ENCODE measurements at regions not wholly inside any gene's neighbourhood (a gene's known extent, or its start where the extent isn't known, plus 50 kb on each side); places are given as distances from the start of the nearest gene placed in this dataset.

DNA sequence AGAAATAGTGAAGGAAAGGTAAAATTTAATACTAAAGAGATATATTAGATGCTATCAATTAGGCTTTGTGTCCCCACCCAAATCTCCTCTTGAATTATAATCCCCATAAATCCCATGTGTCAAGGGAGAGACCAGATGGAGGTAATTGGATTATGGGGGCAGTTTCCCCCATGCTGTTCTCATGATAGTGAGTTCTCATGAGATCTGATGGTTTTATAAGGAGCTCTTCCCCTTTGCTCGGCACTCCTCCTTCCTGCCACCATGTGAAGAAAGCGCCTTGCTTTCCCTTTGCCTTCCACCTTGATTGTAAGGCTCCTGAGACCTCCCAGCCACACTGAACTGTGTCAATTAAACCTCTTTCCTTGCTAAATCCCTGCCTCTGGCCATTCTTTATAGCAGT, 697.0 kb upstream of the RGMB start:
- no peak for DNase-seq

DNA sequence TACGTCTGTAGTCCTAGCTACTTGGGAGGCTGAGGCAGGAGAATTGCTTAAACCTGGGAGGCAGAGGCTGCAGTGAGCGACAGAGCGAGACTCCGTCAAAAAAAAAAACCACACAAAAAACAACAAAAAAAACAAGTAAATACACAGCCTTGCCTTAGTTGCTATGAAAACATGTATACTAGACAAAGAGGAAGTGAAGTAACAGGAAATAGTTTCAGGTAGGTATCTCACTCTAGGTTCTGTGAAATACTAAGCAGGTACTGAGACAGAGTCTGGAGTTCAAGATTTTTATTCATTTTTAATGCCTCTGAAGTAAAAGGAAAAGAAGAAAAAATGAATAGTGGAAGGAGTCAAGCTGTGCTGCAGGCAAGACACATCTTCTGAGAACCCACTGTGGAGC, 687.9 kb upstream of the RGMB start:
- DNase-seq: no peak

DNA sequence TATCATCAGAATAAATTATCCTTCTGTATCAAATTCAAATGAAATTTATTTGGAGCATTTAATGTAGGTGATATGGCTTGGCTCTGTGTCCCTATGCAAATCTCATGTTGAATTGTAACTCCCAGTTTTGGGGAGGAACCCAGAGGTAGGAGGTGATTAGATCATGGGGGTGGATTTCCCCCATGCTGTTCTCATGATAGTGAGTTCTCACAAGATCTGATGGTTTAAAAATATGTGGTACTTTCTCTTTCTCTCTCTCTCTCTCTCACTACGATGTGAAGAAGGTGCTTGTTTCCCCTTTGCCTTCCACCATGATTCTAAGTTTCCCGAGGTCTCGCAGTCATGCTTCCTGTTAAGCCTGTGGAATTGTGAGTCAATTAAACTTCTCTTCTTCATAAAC, 678.4 kb upstream of the RGMB start:
- no peak for DNase-seq

DNA sequence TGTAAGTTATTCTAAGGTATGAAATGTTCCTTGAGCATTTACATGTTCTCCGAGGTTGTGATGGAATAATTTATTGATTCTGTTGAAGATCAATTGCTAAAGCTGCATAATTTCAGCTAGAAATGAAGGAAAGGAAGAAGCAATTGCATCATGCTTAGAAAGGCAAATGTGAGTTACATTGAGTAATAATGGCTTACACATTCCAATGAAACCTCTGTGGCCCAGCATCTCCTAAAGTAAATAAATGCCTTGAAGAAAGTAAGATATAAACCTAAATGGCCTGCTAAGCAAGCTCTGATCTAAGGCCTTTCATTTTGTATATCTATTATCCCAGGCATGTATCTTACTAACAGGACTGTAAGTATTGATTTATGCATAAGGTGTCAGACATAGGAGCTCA, 677.3 kb upstream of the RGMB start:
- DNase-seq: no peak

DNA sequence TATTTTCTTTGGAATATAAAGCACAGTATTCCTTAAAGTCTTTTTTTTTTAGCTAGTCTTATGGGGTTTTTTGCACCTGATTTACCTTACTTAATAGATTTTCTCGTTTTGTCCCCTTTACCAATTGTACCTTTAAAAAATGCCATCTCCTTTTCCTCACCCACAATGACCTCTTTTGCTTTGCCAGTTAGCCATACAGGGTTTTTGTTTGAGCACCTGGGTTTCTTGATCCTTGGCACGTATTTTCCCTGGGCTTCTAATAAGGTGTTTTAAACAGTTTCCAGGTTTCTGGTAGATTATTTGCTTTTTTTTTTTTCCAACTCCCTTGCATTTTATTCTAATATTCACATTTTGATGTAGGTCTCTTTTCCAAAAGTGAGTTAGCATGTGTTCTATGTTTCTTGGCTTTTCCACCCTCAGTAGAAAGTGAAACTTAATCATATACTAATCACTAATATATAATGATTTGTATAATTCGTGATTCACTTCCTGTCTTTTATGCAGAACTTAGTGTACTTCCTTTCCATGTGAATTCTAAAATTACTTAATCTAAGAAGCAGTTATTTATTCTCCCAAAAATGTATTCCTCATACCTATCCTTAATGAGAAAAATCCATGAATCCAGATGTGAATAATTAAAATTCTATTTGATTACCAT, 673.9 kb upstream of the RGMB start:
- no peak for DNase-seq

DNA sequence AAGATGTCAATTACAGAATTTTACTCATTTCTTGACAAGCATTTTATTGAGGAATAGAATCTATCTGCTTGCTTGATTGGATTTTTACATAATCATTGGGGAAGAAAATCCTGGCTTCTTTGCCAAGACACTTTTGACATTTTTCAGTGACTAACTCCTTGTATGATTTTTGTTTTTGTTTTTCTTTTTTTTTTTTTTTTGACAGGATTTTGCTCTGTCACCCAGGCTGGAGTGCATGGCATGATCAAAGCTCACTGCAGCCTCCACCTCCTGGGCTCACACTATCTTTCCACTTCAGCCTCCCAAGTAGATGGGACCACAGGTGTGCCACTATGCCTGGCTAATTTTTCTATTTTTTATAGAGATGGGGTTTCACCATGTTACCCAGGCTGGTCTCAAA, 672.3 kb upstream of the RGMB start:
- no peak for DNase-seq

DNA sequence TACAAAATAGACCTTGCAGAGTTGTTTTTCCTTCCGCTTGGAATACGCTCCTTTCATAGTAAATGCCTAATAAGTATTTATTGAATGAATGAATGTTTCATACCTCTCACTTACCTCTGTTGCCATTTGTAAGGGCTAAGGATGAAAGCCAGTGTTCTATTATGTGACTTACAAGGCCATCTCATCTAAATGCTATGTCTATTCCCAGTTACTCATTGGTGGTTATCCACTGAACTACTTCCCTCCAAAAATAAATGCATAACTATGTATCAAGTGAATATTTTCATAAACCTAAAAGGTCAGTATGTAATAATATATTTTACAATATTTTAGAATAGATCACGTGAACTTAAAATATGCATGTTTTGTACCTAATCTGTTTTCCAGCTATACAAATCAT, 670.5 kb upstream of the RGMB start:
- no peak for DNase-seq

DNA sequence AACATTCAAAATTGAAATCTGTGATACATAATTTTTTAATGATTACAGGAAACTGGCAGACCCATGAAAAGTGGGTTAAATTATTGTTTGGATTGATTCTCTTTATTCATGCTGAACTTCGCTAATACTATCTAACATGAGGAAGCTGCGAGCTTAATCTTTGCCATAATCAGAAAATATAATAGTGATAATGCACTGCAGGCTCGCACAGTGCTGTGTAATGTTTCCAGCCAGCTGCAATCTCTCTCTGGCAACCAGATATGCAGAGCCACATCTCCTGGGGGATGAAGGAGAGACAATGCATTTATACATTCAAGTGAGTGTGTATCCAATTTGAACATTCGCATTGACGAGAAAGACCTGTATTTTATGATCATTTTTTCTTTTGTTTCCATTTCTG, 669.7 kb upstream of the RGMB start:
- no peak for DNase-seq

DNA sequence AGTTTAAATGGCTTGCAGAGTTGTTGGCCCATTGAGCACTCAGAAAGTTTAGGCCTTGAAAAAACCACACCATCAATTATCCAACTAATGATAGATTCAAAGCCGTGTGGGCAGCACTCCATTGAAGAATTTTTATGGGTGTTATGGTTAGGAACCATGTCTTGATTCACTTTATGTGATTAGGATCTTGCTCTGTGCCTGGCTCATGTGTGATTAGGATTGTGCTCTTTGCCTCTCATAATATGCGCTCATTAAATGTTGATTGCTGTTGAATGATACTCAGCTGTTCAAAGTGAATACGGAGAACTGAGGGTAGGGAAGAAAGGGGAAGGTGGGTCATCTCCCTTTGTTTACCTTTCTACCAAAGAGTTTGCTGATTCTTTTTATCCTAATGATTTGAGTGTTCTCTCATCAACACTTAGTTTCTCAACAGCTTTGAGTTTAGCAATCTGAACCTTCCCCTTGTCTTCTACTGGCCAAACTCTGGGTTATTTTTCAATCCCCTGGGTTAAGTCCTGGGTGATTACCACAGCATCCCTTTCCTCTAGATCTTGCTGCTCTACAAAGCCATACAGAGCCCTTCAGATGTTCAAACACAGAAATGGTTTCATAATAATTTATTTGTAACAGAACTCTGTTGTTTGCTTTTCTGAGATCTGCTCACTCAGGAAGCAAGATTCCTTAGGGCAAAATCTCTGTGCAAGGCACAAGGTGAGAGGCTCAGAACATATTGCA, 668.8 kb upstream of the RGMB start:
- DNase-seq: no peak

DNA sequence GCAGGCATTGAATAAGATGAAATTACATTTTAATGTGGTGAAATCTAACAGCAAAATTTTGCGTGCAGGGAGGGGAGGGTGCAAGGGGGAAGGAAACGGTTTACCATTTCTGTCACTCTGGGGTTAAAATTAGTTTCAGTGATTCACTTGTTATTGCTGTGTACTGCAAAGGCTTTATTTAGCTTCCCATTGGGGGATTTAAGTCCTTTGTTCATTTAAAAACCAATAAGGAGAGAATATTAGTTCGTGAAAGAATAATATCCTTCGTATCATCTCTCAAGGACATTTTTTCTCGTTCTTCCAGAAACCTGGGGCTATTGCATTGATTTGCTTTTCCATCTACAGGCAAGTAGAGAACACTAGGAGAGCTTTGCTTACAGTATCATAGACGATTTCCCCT, 667.8 kb upstream of the RGMB start:
- DNase-seq: no peak

DNA sequence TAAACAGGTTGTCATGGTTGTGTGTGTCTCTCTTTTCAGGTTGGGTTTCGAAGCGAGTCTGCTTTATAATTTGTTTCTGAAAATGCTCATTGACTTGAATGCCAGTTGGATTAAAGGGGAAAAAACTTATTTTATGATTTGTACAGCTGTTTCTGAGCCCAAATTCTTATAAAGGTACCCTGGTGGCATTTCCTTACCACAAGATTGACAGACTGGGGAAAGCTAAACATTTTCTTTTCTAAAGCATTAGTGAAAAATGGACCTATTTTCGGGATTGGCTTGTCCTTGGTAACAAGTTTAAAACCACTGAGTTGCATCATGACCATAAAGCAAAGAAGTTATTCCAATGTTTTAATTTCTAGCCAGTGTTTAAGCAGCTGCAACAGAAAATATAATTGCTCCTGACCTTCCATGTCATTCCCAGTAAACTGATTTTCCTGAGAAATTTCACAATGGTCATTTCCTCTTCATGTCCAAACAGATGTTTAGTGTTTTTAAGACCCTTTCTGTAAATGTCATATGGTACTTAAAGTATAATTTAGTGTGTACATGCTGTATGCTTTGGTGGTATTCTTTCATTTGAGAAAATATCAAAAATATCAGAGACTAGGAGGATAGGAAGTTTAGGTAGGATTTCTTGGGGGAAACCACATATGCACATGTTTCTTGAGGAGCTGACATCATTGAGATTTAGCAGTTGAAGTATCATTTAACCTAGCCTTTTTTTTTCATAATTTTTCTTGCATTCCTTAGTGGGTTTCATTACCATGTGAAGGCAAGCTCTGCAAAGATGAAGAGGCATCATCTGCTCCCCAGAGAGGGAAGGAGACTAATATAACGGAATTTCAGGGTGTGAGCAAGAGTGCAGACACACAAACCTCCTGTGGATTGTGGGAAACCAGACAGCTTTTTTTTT, 667.1 kb upstream of the RGMB start:
- DNase-seq: no peak

DNA sequence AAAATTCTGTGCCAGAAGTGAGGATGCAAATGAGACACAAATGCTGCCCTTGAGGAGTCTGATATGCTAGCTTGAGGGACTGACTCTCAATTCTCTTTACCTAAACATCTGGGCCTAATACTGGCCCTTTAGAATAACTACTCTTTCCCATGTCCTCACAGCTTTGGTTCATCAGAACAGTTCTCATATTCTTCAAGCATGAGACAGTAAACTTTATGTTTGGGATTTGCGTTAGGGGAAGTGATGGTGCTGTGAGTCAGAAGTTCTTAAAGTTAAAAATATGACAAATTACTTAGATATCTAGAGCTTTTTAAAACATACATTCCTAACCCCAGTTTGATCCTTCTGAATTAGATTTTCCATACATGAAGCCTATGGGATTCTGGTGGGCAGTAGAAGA, 665.0 kb upstream of the RGMB start:
- DNase-seq: no peak

DNA sequence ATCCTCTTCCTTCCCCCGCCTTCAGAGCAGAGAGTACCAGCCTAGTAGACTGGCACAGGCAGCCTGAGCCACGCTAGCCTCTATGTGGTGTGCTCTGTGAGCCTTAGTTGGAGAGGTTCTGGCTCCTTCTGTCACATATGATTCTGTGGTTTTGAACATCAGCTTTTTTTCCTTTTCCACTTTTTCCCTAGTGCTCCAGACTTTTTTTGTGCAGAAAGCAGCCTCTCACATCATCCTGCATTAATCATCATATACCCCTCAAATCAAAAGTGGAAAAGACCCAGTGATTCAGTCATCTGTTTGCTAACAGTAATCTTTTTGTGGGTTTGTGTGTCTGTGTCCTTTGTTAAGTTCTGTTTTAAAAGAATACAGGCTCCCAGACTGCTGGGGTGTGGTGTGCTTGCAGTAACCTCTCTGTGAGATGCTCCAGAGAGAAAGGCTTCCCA, 663.9 kb upstream of the RGMB start:
- DNase-seq: no peak

DNA sequence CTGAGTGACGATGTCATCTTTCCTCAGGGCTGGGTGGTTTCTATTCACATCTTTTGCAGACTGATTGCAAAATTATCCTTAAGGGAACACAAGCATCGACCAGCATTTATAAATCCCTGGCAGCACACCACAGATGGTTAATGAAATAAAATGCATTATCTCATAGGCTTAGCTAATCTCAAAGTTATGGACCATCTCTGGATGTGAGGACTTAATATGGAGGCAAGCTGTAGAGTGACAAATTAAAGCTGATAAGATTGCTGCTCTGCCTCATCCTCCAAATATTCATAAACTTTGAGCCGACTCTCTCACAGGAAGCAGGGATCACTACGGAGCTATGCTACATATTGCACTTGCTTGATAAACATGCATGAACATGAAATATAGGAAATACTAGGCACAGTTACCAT, 663.2 kb upstream of the RGMB start:
- no peak for DNase-seq

DNA sequence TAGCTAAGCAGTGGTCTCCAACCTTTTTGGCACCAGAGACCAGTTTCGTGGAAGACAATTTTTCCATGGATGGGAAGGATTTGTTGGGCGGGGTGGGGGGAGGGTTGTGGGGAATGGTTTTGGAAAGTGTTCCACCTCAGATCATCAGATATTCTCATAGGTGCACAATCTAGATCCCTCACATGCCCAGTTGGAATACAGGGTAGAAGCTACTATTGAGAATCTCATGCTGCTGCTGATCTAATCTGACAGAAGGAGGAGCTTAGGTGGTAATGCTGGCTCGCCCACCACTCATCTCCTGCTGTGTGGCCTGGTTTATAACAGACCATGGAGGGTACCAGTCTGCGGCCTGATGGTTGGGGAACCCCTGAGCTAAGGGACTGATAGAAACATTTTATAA, 662.7 kb upstream of the RGMB start:
- no peak for DNase-seq

DNA sequence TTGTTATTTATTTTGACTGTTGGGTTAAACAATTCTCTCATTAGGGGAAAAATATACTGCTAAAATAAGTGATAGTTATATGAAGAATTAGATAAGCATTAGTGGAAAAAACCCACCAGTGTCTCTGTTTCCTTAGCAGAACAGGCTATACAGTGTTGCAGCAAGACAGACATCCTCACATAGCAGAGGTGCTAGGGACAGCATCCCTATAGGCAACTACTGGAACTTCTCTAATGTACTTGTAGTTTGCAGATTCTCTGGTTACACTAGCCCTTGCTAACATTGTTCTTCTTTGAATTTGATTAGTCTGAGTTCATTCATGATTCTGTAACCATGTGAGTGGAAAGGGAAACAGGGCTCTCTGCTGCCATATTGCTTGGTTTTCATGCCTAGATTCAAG, 661.8 kb upstream of the RGMB start:
- no peak for DNase-seq

DNA sequence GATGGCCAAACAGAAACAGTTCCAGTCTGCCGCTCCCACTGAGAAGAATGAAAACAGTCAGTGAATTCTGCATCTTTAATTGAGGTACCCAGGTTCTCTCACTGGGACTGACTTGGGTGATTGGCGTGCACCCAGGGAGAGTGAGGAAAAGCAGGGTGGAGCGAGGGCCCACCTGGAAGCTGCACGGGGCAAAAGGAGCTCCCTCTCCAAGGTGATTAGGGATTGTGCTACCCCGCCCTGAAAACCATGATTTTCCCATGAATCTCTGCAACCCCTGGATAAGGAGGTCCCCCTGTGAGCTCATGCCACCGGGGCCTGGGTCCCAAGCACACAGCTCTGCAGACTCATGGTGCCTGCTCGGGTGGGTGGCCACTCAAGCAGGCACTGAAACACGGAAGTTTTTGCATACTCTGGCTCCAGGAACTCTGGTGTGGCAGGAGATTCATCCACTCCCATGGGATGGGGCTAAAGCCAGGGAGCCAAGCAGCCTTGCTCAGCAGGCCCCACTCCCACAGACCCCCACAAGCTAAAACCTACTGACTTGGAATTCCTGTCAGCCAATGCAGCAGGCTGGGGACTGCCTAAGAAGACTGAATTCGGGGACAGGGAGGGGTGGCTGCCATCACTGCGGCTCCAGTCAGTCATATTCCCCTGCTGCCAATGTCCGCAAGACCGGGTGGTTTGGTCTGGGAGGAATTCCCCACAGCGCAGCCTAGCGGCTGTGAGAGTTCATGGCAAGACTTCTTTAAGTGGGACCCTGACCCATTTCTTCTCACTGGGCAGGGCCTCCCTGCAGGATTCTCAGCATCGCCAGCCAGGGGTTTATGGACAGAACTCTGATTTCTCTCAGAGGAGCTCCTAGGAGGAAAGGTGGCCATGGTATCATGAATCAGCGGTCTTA, 652.2 kb upstream of the RGMB start:
- DNase-seq: no peak

DNA sequence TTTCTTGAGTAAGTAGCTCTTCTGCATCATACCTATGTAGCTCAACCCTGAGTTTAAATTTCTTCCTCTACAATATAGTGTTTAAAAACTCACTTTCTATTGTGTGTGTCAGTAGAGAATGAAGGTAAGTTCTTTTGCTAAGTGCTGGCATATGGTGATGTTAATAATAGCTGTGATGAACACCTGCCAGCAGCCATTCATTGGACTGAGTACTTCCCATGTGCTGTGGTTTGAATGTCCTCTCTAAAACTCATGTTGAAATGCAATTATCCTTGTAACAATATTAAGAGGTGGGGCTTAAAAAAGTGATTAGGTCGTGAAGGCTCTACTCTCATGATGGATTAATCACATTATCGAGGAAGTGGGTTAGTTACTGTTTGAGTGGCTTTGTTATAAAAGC, 645.2 kb upstream of the RGMB start:
- DNase-seq: no peak

DNA sequence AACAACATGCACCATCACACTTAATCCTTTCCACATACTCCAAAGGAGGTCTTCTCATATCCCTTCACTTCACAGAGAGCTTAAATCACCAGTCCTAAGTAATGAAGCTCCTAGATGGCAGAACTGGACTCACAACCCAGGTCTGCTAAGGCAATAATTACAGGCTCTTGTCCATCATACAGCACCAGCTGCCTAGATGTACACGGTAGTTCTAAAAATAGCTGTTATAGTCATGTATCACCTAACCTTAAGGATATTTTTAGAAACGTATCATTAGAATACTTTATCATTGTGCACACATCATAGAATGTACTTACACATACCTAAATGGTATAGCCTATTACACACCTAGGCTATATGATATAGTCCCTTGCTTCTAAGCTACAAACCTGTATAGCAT, 644.6 kb upstream of the RGMB start:
- DNase-seq: no peak

DNA sequence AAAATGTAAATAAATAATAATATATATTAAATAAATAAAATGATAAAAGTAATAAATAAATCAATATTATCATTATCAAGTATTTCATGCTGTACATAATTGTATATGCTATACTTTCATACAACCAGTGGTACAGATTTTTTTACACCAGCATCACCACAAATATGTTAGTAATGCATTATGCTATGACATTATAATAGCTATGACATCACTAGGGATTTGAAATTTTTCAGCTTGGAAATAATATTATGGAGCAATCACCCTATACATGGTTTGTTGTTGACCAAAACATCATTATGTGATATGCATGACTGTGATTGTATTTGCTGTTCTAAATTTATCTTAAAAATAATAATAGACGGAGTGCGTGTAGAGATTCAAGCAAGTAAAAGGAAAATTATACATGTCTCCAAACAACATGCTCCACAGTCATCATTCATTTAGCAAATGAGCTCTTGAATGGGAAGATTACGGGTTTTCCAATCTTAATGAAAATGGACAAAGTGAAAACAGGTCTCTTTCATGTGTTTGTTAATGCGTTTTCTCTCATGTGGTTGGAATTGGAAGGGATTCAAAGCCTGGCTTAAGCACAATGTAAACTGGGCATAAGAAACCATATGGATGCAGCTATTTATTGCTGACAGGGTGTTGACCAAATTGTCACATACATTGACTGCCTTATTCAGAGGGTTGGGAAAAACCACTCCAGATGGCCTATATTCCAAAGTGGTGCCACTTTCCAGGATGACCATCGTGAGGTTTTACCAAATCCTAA, 643.0 kb upstream of the RGMB start:
- no peak for DNase-seq

DNA sequence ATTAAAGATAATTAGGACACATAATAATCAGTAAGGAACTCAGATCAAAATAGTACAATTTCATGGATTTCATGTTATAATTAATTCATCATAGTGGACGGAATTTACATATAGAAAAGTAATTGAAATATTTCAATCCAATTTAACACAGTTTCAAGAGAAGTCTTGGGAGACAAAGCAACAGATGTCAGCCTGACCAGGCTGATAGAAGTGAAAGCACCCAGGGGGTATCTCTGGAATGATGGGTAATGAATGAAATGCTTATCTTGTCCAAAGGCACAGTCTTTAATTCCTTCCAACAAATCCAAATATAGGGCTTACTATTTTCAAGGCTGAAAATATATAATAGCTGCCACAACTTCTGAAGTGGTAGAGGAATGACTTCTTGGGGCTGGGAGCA, 629.3 kb upstream of the RGMB start:
- no peak for DNase-seq

DNA sequence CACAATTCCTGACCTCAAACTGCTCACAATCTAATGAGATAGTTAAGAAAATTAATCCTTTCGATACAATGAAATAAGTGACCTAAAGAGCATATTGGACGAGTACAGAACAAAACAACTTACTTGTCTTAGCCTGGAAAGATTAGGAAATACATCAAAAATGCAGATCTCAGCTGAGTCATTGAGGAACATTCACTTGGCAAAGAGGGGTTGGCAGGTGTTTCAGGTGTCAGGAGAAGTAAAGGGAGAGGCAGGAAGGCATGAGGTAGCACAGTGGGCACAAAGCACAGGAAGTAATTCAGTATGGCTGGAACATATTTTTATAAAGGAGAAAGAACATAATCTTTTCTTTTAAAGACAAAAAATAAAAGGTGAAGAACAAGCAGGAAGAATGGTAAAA, 628.8 kb upstream of the RGMB start:
- no peak for DNase-seq
